A673 (cell line): ENCODE measurements at regions not wholly inside any gene's neighbourhood (a gene's known extent, or its start where the extent isn't known, plus 50 kb on each side); places are given as distances from the start of the nearest gene placed in this dataset.

ENCODE experiments used
- BruUV-seq: library from RNA; stranded (reverse); fragments of 400-500 nt; replicated peaks from 2 replicates; lab custom pipeline; 2021; lab: Mats Ljungman, UMichigan
- CTCF ChIA-PET: fragments of 300-600 bp; sonication (Branson Sonifier 250); formaldehyde crosslinking; loops from one replicate; lab custom pipeline; 2022; ENCODE audit warnings: antibody characterized with exemption; lab: Charles Lee
- POLR2A ChIA-PET: fragments of 300-600 bp; sonication (Branson Sonifier 250); formaldehyde crosslinking; loops from one replicate; lab custom pipeline; 2022; ENCODE audit warnings: antibody characterized with exemption; ENCODE audit not compliant: low non-redundant PET; lab: Charles Lee
- DNase-seq: peaks from one replicate; pipeline ENCODE4 v3.0.0-alpha.2; 2015; ENCODE audit warnings: low spot score
- H3K27ac ChIP-seq: fragments of 200-600 bp; sonication (generic); 2 replicates; pipeline ENCODE4 v1.5.1; 2016; ENCODE audit warnings: mixed run types, low read depth, mild to moderate bottlenecking, mixed read lengths, antibody characterized with exemption, low read length; ENCODE audit not compliant: poor library complexity, severe bottlenecking
- H3K27me3 ChIP-seq: fragments of 200-600 bp; sonication (generic); replicated peaks from 2 replicates; pipeline ENCODE4 v1.6.1; 2017; ENCODE audit warnings: mixed run types, low read depth, mild to moderate bottlenecking, mixed read lengths, antibody characterized with exemption, low read length; ENCODE audit not compliant: insufficient read depth, poor library complexity
- H3K36me3 ChIP-seq: fragments of 200-600 bp; sonication (generic); 2 replicates; pipeline ENCODE4 v1.6.1; 2016; ENCODE audit warnings: mixed run types, mild to moderate bottlenecking, mixed read lengths, antibody characterized with exemption, low read length; ENCODE audit not compliant: insufficient read depth, poor library complexity, severe bottlenecking
- H3K4me1 ChIP-seq: fragments of 200-600 bp; sonication (generic); 2 replicates; pipeline ENCODE4 v1.6.1; 2017; ENCODE audit warnings: mixed run types, mild to moderate bottlenecking, mixed read lengths, antibody characterized with exemption, low read length; ENCODE audit not compliant: insufficient read depth, poor library complexity, severe bottlenecking
- H3K4me3 ChIP-seq: fragments of 200-600 bp; sonication (generic); 2 replicates; pipeline ENCODE4 v1.5.1; 2016; ENCODE audit warnings: low read depth, mixed run types, mild to moderate bottlenecking, mixed read lengths, low read length; ENCODE audit not compliant: poor library complexity, severe bottlenecking
- H3K9me3 ChIP-seq: fragments of 200-600 bp; sonication (generic); 2 replicates; pipeline ENCODE4 v1.6.1; 2016; ENCODE audit warnings: mixed run types, low read depth, mild to moderate bottlenecking, mixed read lengths, antibody characterized with exemption, low read length; ENCODE audit not compliant: poor library complexity, severe bottlenecking
- EZH2 ChIP-seq: fragments of 200-600 bp; sonication (generic); IDR thresholded peaks from 2 replicates; pipeline ENCODE4 v1.6.1; 2017; ENCODE audit warnings: borderline replicate concordance, low read depth, mild to moderate bottlenecking, mixed read lengths, antibody characterized with exemption, low read length; ENCODE audit not compliant: poor library complexity, severe bottlenecking
- intact Hi-C: fragments of 100-400 bp; cut with micrococcal nuclease; formaldehyde crosslinking; loops from one replicate; pipeline ENCODE4 v1.10.0; 2022; ENCODE audit not compliant: unreplicated experiment
- TF ChIP-seq, protein P1 (sequence below): fragments of 300-800, 200-600 bp; sonication (generic); conservative IDR thresholded peaks from 2 replicates; pipeline ENCODE4 v1.5.1; 2017; ENCODE audit warnings: low read depth, mild to moderate bottlenecking, antibody characterized with exemption, low read length, moderate library complexity, mixed read lengths

DNA sequence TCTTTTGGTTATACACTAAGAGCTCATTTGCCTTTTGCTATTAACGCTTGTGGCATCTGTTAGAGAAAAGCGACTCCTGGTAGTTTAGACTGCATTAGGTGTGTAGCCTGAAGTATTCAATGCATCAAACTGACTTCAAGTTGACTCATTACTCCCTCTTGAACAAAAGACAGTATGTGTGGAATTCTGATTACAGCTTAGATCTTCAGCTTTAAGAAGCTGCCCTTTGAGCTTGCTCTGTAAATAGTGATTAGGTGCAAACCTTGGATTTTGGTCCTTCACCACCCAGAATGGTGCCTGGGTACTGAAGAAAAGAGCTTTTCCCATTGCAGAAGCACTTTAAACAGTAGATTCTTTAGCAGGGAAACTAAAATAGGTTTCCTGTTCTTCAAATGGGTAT, 62.1 kb downstream of the FAT3 start:
- Histone ChIP-seq H3K36me3 (no peaks in the 10 kb centered on the region), H3K4me1 (no peaks in the 10 kb centered on the region), H3K27me3 (peaks cover 13% of the 10 kb centered on the region), H3K4me3 (no peak overlapping the region), H3K9me3 (no peaks in the 10 kb centered on the region), H3K27ac (no peak overlapping the region)
- no peak for DNase-seq
- intact Hi-C loops: no loop called here
- ChIA-PET CTCF (no interaction called here), POLR2A (no interaction called here)
- no TSS peak for BruUV-seq
- TF ChIP-seq, protein P1, sequence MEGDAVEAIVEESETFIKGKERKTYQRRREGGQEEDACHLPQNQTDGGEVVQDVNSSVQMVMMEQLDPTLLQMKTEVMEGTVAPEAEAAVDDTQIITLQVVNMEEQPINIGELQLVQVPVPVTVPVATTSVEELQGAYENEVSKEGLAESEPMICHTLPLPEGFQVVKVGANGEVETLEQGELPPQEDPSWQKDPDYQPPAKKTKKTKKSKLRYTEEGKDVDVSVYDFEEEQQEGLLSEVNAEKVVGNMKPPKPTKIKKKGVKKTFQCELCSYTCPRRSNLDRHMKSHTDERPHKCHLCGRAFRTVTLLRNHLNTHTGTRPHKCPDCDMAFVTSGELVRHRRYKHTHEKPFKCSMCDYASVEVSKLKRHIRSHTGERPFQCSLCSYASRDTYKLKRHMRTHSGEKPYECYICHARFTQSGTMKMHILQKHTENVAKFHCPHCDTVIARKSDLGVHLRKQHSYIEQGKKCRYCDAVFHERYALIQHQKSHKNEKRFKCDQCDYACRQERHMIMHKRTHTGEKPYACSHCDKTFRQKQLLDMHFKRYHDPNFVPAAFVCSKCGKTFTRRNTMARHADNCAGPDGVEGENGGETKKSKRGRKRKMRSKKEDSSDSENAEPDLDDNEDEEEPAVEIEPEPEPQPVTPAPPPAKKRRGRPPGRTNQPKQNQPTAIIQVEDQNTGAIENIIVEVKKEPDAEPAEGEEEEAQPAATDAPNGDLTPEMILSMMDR: no peak
- TF ChIP-seq EZH2: no peak

DNA sequence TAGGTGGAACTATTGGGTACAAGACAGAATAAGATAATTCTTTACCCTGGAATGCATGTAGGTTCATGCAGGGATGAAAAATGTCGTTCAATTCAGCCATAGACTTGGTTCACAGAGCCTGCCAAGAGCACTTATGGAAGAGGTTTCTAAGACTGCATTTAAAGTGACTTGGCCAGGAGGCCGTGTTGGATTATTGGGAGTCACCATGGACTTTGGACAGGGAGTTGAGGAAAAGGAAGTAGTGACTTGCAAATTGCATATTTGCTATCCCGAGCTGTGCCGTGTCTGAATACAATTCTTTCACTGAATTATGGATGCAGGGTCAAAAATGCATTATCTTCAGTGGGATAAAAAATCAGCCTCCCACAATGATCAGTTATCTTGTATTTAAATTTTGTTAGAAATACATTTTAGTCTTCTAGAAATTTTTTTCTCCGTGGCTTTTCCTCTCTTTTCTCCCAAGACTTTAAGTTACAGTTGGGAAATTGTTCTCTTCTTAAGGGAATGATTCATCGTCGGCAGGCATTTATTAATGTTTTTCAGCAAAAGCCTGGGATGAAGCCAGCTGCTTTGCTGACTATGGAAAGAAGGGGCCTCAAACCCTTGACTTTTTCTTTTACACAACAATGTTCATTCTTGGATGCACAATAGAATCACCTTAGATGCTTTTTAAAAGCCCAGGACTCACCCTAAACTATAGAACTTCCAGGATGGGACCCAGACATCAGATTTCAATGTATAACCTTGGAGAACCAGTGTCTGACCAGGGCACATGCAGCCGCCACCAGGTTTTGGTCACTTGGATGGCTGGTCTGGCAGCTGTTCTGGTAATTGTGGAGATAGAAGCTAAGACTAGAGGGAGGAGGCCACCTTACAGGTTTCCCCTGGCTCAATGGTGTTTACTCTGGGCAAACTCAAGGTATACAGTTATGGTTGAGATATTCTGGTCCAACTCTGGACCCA, 70.8 kb downstream of the FAT3 start:
- H3K27ac ChIP-seq: no peak overlapping the region
- intact Hi-C loops: loop anchor here (5.0 kb wide), 1 partner anchor 423 kb away; no protein-coding TSS in a partner anchor
- TF ChIP-seq EZH2: no peak
- TF ChIP-seq, protein P1: no peak
- ChIA-PET CTCF (no interaction called here), POLR2A (no interaction called here)
- peaks cover 19% of the 10 kb centered on the region for H3K4me1 ChIP-seq
- H3K9me3 ChIP-seq: no peaks in the 10 kb centered on the region
- DNase-seq: no peak
- H3K27me3 ChIP-seq: peaks cover 30% of the 10 kb centered on the region
- H3K4me3 ChIP-seq: no peak overlapping the region
- no TSS peak for BruUV-seq
- no peaks in the 10 kb centered on the region for H3K36me3 ChIP-seq

DNA sequence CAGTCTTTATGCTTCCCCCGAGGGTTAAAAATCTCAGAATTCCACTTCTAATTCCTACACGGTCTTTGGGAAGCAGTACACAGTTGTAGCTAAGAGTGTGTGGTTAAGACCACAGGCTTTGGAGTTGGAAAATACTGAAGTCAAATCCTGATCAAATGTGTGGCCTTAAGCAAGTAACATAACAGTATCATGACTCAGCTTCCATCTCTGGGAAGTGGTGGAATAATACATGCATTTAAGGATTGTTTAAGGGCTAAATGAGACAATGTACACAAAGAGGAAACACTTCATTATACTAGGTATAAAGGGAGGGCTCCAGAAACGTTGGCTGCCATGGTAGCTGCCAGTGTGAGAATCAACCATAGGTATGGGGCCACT, 71.5 kb downstream of the FAT3 start:
- H3K36me3 ChIP-seq: no peaks in the 10 kb centered on the region
- no peaks in the 10 kb centered on the region for H3K9me3 ChIP-seq
- no peak for DNase-seq
- TF ChIP-seq, protein P1: no peak
- TF ChIP-seq EZH2: no peak
- no peak overlapping the region for H3K4me3 ChIP-seq
- peaks cover 19% of the 10 kb centered on the region for H3K4me1 ChIP-seq
- intact Hi-C loops: loop anchor here (5.0 kb wide), 1 partner anchor 424 kb away; no protein-coding TSS in a partner anchor
- POLR2A ChIA-PET: no interaction called here
- peaks cover 36% of the 10 kb centered on the region for H3K27me3 ChIP-seq
- H3K27ac ChIP-seq: no peak overlapping the region
- BruUV-seq: no TSS peak
- CTCF ChIA-PET: no interaction called here
